GM12891 (cell line): ENCODE measurements at regions not wholly inside any gene's neighbourhood (a gene's known extent, or its start where the extent isn't known, plus 50 kb on each side); places are given as distances from the start of the nearest gene placed in this dataset.

Experiments
- PAX5 ChIP-seq: IDR thresholded peaks from 2 replicates; pipeline ENCODE4 v1.6.1; 2011; ENCODE audit warnings: low read length, moderate library complexity, mild to moderate bottlenecking; ENCODE audit not compliant: insufficient read depth, severe bottlenecking
- POLR2A ChIP-seq: IDR thresholded peaks from 2 replicates; pipeline ENCODE4 v1.6.1; 2011; ENCODE audit warnings: low read depth, low read length, control low read depth
- POLR2AphosphoS5 ChIP-seq: IDR thresholded peaks from 2 replicates; pipeline ENCODE4 v1.6.1; 2011; ENCODE audit warnings: low read depth, low read length, control low read depth
- POU2F2 ChIP-seq: IDR thresholded peaks from 2 replicates; pipeline ENCODE4 v1.6.1; 2011; ENCODE audit warnings: low read depth, mild to moderate bottlenecking, control low read depth, low read length, moderate library complexity
- SPI1 ChIP-seq: IDR thresholded peaks from 2 replicates; pipeline ENCODE4 v1.6.1; 2011; ENCODE audit warnings: low read depth, low read length, control low read depth

DNA sequence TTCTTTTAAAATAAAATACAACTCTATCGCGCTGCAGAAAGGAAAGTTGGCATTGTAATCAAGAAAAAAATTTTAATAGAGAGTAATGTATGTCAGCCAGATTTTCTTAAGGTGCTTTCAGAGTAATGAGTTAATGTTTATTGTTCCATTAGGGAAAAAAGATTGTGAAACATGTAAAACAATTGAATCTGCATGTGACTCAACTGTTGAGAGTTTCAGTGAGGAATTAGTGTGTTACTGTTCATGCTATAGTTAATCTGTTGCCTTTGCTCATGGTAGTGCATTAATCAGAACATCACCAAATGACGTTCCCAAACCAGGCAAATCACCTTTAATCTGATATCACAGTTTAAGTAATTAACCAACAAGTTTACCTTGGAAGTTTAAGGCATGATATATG, 600.5 kb downstream of the NR2F1-AS1 start:
- TF ChIP-seq SPI1, result no peak
- no peak for TF ChIP-seq POLR2A
- TF ChIP-seq POLR2AphosphoS5, result no peak
- TF ChIP-seq POU2F2, result no peak
- TF ChIP-seq PAX5, result no peak
